ENCODE measurements at regions not wholly inside any gene's neighbourhood (a gene's known extent, or its start where the extent isn't known, plus 50 kb on each side); places are given as distances from the start of the nearest gene placed in this dataset.

DNA sequence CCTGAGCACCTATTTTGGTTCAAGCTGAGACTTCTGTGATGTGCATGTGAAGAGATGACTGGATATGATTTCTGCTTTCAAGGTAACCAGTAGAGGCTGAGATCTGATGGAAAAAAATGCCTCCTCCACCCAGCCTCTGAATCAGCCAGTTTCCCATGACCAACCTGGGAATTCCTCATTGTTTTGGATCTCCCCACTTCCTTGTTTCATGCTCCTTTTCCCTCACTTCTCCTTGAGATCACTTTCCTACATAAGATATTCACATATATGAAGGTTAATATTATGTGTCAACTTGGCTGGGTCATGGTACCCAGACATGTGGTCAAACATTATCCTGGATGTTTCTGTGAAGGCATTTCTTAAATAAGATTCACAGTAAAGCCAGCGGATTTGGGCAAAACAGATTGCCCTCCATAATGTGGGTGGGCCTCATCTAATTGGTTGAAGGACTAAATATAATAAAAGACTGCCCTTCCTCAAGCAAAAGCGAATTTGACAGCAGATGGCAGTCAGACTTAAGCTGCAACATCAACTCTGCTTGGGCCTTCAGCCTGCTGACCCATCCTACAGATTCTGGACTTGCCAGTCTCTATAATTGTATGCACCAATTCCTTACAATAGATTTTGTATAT is 379.4 kb downstream of the TNS1 start:
- no peak for DNase-seq (ENCODE audit: low read depth)

DNA sequence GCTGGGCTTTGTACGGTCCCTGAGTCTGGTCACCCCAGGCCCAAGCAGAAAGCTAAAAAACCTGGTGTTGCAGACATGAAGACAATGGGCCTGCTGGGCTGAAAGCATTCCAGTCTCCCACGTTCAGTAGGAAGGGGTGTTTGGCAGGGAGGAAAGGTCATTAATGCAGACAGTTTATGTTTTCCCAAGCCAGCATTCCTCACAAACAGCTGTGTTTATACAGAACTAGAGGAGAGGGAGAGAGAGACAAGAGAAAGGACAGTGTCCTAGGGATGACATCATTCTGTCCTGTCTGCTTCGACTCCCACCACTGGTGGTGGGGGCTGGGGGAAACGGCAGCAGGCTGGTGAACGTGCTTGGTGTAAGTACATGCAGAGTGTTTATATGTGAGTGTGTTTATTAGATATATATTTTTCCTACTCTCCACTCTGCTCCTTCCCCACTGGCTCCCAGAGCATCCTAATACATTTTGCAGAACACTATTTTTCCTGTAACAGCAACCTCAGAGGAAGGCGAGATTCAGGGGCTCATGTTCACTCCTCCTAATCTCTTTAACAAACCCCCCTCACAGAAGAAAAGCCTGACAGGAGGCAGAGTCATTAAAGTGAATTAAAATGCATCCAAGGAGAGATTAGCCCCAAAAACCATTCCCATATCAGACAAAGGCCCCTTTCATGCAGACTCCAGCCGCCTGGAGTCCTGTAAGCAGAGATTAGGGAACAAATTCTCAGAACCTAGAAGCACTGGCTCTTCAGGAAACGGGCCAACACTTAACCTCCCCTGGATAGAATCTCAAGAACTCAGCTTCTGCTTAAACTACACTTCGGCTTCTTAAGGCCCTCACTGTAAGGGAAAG is 380.4 kb downstream of the TNS1 start:
- peak; percentile 71 for DNase-seq (ENCODE audit: low read depth)

DNA sequence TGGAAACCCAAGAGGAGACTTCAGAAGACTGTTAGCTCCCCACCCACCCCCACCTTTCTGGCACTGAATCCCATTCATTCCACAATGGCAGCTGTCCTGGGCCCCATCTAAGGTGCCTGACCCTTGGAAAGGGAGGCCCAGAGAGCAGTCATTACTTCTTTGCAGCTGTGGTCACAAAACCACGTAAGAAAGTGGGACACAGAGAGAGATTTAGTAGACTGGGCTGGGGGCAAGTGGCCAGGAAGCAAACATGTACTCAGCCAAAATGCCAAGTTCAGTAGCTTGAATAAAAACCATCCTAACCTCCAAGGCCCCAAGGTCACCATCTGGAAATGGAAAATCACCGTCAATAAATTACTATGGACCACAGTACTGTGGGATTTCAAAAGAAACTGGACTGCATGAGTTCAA is 381.4 kb downstream of the TNS1 start:
- no peak for DNase-seq (ENCODE audit: low read depth)

DNA sequence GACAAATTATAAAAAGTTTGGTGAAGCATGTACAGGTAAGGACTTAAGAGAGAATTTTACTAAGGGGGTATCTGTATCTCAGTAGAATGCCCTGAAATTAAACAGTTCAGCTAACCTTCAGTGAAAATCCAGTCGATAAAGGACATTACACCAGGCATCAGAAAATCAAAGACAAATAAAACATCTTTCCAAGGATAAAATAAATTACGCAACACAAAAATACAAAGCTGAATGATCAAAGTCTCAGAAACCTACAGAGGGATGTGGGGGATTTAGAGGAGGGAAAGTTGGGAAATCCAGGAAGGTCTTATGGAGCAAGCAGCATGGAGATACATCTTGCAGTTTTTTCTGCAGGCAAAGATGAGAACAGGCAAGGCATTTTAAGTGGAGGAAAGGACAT is 384.1 kb downstream of the TNS1 start:
- no peak for DNase-seq (ENCODE audit: low read depth)

DNA sequence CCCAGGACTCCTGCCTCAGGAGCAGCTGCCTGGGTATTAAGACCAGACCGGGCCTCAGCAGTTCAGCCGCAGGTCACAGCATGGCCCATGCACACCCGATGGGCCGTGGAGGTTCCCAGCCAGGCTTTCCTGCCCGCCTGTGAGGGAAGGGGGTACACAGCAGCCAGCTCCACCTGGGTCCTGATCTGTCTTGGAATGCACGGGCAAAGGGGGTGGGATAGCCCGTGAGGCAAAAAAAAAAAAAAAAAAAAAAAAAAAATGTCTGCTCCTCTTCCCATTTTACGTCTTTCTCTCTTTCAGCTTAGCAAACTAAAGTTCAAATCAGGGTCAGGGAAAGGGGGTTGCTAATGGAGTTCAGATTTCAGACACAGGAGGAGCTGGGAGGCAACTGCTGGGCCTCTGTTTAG is 385.2 kb downstream of the TNS1 start:
- DNase-seq (ENCODE audit: low read depth), result peak; percentile 69

DNA sequence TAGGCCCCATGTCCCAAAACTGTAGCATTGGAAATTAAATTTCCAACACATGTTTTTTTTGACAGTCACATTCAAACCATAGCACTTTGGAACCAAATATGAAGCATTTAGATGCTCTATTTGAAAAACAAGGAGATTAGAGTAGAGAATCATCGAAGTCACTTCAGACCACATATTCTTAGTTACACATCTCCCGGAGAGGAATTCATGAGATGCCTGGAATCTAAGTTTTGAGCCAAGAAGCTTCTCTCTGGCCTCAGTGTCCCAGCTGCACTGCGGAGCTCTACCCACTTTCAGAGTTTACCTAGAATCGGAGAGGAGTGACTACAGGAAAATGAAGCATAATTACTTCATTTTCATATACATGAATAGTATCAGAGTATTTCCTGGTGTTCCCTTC is 385.9 kb downstream of the TNS1 start:
- DNase-seq (ENCODE audit: low read depth), result peak; percentile 89

DNA sequence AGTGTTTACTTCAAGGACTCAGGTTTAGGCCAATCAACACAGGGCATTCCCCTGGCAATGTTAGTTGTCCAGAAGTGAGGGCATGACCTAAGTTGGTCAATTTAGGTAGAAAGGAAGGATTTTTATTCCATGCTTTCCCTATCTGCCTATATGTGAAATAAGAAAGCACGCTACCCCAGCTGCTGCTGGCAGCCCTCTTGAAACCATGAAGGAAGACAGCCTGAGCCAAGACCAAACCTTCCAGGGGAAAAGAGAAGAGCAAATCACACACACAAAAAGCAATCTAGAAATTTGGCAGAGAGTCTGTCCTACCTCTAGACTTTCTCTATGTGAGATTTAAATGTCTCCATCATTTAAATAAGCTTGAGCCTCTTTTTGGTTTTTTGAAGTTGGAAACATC is 387.6 kb downstream of the TNS1 start:
- no peak for DNase-seq (ENCODE audit: low read depth)

DNA sequence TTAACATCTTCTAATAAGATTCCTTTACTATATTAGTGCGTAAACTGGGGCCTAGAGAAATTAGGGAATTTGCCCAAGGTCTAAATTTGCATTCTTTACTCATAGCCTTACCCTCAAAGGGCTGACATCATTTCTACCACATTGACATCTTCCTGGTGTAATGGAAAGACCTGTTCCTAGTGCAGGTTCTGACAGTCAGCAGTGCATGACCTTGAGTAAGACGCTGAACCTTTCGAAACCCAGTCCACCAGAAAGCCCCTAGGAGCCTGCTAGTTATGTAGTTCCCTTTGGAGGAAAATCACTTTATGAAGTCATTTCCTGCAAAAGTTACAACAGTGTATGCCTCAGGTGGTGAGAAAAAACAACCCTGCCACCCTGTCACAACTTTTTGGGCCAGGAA is 388.3 kb downstream of the TNS1 start:
- DNase-seq (ENCODE audit: low read depth), result no peak

DNA sequence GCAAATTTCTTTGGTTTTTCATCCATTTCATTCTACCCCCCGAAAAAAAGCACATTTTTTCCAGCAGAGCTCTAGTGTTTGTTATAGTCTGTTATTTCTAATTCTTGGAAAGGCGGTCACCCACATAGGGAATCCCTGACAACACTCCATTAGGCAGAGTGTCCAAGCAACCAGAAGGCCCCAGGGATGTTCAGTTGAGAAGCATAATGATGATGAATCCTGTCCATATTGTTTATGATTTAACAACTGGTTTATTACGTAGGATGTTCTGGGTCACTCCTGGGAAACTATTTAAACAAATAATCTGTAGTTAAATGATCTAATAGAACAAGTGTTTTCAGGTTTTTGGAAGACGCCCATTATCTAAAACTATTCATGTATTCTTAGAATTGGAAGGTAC is 388.7 kb downstream of the TNS1 start:
- DNase-seq (ENCODE audit: low read depth), result no peak

DNA sequence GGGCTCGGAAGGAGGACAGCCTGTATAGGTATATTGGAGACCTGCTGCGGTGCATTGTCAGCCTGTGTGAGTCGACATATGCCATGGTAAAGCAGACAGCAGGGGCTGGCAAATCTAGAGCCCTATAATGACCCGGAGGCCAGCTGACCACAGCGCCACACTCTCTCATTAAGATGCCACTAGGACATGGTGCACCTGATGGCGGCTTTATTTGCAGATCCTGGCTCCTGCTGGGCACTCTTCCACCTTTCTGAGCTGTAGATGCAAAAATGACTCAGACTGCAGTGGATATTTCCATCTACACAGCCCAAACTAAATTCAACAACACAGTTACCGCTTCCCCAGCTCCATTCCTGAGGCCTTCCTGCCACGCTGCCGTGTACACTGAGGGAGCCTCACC is 389.9 kb downstream of the TNS1 start:
- DNase-seq (ENCODE audit: low read depth), result no peak

DNA sequence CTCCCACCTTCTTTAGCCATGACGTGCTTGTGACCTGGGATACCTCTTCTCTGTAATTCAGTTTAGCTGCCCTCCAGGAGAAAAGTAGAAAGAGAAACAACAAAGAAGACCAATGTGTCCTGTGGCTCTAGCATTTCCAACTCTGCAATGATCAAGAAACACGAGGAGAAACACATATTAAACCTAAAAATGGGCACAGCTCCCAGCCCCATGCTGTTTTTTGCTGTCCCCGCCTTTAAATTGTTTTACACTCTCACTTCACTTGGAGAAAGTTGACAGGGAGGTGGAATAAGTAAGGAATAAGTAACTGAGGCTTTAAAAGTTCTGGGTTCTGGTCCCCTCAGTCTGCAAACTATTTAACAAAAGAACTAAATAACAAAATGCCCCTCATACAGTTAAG is 390.6 kb downstream of the TNS1 start:
- DNase-seq (ENCODE audit: low read depth), result no peak

DNA sequence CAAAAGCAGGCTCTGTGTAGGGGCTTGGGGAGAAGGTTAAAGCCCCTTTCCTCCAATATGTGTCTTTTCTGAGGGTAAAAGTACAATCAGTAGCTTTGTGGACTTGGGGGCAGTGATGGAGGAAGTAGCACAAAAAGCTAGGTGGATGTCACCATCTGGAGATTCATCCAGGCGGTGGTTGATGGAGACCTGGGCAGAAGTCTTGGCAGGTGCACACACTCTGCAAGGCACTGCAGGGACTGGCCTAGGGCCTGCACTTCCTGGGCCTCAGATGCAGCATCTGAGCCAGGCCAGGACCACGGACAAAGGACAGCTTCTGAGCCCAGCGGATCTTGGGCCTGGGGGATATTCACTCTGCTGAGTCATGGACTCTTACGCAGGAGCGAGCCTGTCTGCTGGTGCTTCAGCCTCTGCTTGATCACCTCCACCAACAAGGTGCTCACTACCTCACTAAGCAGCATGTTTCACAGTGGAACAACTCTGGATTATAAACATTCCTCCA is 391.1 kb downstream of the TNS1 start:
- DNase-seq (ENCODE audit: low read depth), result no peak

DNA sequence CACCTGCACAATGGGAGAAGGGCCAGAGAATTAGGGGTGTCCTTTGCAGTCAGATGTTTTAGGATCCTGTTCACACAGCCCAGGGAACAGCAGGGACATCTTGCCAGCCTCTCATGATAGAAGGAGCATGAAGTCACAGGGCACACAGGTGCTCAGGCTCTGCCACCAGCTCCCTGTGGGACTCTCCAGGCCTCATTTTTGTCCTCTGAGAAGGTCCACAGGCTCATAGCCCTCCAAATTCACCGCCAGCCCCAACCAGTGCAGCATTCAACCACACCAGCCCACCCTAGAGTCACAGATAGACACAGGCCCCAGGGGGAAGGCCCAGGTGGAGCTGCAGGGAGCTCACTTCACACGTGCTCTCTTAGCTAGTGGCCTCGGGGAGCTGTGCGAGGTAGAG is 391.7 kb downstream of the TNS1 start:
- no peak for DNase-seq (ENCODE audit: low read depth)

DNA sequence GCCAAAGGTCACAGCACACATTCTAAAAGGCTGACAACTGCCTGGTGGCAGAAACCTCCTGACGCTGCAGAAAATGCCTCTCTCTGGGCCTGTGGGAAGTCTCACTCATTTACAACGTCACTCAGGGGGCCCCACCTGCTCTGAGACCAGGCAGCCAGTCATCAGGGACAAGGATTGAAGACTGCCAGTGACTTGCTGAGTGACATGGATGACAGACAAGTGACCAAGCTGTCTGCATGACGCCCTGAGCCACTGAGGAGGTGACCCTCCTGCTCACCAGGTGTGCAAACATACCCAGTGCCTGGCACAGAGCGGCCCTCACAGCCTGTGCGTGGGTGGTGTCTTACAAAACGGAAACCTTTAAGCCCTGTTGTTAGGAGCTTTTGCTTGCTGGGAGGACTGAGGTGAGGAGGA is 392.4 kb downstream of the TNS1 start:
- peak; percentile 14 for DNase-seq (ENCODE audit: low read depth)

DNA sequence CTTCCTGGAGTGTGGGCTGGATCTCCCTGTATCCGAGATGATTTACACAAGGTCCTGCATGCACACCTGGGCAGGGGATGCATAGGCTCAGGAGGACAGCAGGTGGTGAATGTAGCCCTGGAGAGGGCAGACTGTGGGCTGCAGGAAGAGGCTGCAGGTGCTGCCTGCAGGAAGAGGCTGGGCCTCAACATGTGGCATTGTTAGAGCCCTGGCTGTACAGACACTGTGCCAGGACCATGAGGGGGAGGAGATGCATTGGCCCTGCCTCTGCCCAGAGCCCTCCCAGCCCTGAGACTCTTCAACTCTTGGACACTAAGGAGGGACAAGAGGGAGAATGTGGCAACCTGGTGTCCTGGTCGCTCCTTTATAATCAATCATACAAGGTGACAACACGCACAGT is 392.8 kb downstream of the TNS1 start:
- no peak for DNase-seq (ENCODE audit: low read depth)

DNA sequence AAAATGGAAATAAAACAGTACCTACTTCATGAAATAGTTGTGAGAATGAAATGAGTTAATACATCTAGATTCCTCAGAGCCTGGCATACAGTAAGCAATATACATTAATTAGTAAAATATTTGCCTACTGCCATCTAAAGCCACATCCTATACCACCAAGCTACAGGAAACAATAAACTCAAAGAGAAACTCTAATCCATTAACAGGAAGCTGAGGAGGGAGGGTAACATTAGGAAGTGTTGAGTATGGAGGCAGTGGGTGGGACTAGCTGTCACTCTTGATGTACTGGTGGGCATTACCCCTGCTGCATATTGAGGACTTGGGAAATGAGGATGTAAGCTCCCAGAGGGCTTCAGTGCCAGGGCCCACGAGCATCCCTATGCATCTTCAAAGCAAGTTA is 396.5 kb downstream of the TNS1 start:
- DNase-seq (ENCODE audit: low read depth), result no peak

DNA sequence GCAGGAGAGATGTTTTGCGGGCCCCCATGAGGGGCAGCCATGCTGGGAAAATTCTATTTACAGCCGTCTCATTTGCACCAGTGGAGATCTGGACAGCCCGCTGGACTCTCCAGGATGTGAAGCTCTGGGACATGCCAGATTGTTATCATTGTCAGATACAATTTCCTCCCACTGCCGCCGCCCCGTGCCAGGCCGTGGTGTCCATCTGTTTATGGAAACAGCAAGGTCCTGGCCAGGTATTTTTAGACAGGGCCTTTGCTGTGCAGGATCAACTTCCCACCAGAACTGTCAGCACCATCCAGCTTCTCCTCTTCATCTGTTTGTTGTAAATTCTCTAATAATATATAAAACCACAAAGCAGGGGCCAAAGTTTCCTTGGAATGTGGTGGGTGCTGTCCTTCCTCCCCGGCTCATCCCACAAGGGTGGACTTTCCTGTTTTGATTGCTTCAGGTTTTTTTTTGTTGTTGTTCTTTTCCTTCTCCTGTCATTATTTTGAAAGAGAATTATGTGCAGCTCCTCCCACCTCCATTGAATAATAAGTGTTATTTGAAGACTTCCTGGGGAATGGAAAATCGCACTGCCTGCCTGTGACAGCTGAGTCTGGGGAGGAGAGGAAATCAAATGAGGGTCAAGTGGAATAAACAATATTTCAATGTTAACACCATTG is 398.1 kb downstream of the TNS1 start:
- DNase-seq (ENCODE audit: low read depth), result no peak

DNA sequence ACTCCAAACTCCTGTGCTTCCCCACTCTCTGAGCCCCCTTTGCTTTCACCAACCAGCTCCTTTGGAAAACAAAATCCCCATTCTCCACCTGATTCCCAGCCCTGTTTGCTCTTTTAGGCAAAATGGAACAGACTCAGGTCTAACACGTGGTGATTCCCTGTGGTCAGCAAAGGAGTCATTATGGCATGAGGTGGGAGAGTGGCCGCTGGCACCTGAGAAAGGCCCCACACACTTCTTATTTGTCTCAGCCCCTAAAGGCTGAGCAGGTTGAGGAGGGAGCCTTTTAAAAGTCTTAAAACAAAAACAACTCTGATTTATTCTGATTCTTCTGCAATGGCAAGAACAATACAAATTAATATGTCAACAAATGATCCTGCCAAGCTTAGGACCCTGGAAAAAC is 401.2 kb downstream of the TNS1 start:
- no peak for DNase-seq (ENCODE audit: low read depth)

DNA sequence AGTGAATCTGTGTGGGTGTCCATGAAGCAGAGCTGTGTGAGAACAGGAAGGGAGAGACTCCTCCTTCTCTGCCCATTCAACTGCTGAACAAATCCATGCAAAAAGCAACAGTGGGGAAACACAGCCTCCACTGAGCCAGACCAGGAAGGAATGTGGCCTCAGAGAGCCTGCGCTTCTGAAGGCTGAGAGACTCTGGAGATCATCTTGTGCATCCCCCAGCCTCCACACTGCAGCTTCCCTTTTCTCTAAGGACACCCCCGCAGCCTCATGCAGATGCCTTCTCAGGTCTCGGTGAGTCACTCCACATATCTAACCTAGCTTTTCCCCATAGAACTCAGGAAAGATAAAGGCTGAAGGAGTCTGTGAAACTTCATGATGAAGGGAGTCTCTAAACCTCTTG is 402.9 kb downstream of the TNS1 start:
- no peak for DNase-seq (ENCODE audit: low read depth)

DNA sequence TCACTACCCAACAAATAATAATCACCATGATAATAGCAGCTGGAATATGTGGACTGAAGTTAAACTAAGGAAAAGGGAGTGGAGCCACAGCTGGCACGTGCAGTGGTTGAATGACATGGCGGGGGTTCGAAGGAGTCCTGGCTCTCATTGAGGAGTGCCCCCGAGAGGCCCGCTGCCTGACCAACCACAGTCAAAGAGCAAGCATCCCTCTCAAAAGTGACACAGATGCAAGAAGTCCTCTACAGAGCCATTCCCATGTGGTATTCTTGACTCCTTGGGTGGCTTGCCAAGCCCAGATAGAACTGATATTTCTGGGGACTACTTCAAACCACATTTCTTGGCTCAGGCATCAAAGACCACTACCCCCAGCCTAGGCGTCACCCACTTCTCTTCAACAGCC is 405.1 kb downstream of the TNS1 start:
- DNase-seq (ENCODE audit: low read depth), result no peak

DNA sequence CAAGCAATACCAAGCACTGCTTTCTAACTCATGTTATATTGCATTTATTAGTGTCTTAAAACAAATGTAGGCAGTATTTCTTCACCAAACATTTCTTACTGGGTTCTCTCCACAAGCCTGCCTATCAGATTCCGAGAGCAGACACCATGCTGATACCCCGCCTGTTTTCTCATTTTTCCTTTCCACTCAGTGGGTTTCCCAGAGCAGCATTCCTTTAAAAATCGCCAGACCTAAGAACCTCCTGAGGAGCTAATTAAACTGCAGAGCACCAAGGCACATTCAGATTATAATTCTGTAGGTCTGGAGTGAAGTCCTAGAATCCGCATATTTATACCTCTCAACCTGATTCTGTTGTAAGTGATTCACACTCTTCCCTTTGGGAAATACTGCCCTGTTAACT is 405.6 kb downstream of the TNS1 start:
- DNase-seq (ENCODE audit: low read depth), result no peak

DNA sequence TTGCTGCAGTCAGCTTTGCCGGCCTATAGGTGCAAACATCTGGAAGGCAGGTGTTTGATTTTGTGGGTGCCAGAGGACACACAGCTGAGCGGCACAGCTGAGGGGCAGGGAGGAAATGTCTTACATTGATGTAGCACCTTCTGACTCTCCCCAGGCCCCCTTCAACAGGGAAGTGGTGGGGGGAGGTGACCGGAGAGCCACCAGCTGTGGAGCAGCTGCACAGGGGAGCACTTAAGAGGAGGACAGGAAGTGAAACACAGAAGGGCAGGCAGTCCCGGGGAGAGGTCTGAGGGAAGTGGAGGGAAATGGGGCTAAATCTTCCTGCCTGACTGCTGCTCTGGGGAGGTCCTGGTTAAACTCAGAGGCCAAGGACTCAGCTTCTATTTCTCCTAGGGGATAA is 409.1 kb downstream of the TNS1 start:
- no peak for DNase-seq (ENCODE audit: low read depth)

DNA sequence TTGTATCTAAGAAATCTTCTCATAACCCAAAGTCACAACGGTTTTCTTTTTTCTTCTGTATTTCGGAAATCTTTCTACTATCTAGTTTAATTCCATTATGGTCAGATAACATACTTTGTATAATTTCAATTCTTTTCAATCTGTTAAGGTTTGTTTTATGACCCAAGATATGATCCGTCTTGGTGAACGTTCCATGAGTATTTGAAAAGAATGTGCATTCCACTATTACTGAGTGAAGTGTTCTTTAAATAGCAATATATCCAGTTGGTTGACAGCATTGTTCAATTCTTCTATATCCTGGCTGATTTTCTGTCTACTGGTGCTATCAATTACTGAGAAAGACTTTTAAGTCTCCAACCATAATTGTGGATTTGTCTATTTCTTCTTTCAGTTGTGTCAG is 414.5 kb downstream of the TNS1 start:
- DNase-seq (ENCODE audit: low read depth), result no peak
